Jurkat, Clone E6-1 (cell line): ENCODE measurements at regions not wholly inside any gene's neighbourhood (a gene's known extent, or its start where the extent isn't known, plus 50 kb on each side); places are given as distances from the start of the nearest gene placed in this dataset.
A peak's percentile ranks its signal among the peaks of the same experiment; 100 is the strongest.

Experiments
- DNase-seq: peaks from one replicate; pipeline ENCODE4 v3.0.0-alpha.2; 2011; ENCODE audit warnings: low read depth, low spot score
- H3K4me3 ChIP-seq: 2 replicates; pipeline ENCODE4 v1.5.1; 2011; ENCODE audit warnings: mild to moderate bottlenecking, low read length, control low read depth, moderate library complexity

- no peak overlapping the region for H3K4me3 ChIP-seq
- no peak for DNase-seq
Measured at GRCh38 chr3:132783152-132783551, 60.9 kb upstream of the NPHP3 start.

- DNase-seq: peak; percentile 32
- H3K4me3 ChIP-seq: no peak overlapping the region
Measured at GRCh38 chr3:132781922-132782321, 59.7 kb upstream of the NPHP3 start.

- no peak for DNase-seq
- H3K4me3 ChIP-seq: no peak overlapping the region
Measured at GRCh38 chr3:132777171-132777570, 55.0 kb upstream of the NPHP3 start.

GRCh38 chr3:132773071-132773619 lies 50.9 kb upstream of the NPHP3 start:
- no peak for DNase-seq
- no peak overlapping the region for H3K4me3 ChIP-seq

- DNase-seq: no peak
- H3K4me3 ChIP-seq: no peak overlapping the region
Measured at GRCh38 chr3:132772252-132772651, 50.0 kb upstream of the NPHP3 start.
